K562 (cell line): ENCODE measurements at regions not wholly inside any gene's neighbourhood (a gene's known extent, or its start where the extent isn't known, plus 50 kb on each side); places are given as distances from the start of the nearest gene placed in this dataset.

Experiments
- BCL6 ChIP-seq: fragments of 250-450 bp; sonication (Bioruptor Pico); IDR thresholded peaks from 2 replicates; pipeline ENCODE4 v1.4.0; 2020
- CAMTA2 ChIP-seq: fragments of 250-450 bp; sonication (Bioruptor Pico); conservative IDR thresholded peaks from 2 replicates; pipeline ENCODE4 v1.5.1; 2022
- CBFA2T2 ChIP-seq: fragments of 450-650 bp; conservative IDR thresholded peaks from 2 replicates; pipeline ENCODE4 v1.6.1; 2017; ENCODE audit warnings: mild to moderate bottlenecking
- CBFB ChIP-seq: sonication (generic); formaldehyde crosslinking; IDR thresholded peaks from 2 replicates; pipeline ENCODE4 v1.4.0; 2020; ENCODE audit warnings: mild to moderate bottlenecking, missing genetic modification reagents
- E2F3 ChIP-seq: fragments of 250-450 bp; sonication (Bioruptor Pico); IDR thresholded peaks from 2 replicates; pipeline ENCODE4 v1.4.0; 2020; ENCODE audit warnings: mild to moderate bottlenecking
- ELF4 ChIP-seq: fragments of 450-650 bp; formaldehyde crosslinking; IDR thresholded peaks from 2 replicates; pipeline ENCODE4 v1.4.0; 2022; ENCODE audit warnings: missing genetic modification characterization
- GTF2A2 ChIP-seq: IDR thresholded peaks from 2 replicates; pipeline ENCODE4 v1.6.1; 2016; ENCODE audit warnings: mild to moderate bottlenecking, missing genetic modification characterization, missing compliant biosample characterization
- GTF2E2 ChIP-seq: fragments of 200-800 bp; sonication (Bioruptor generic); IDR thresholded peaks from 2 replicates; pipeline ENCODE4 v1.6.1; 2016; ENCODE audit warnings: missing genetic modification characterization, missing compliant biosample characterization
- MEF2D ChIP-seq: conservative IDR thresholded peaks from 2 replicates; pipeline ENCODE4 v1.6.1; 2016; ENCODE audit warnings: low read depth, missing genetic modification characterization, missing compliant biosample characterization
- TBL1XR1 ChIP-seq, 2 experiments: IDR thresholded peaks; 2 replicates each; pipeline ENCODE4 v1.6.1; 2012; ENCODE audit warnings: improper control_type of control experiment in 2 of 2, low read length in 2 of 2, mild to moderate bottlenecking in 1 of 2
- TCF3 ChIP-seq: sonication (generic); formaldehyde crosslinking; IDR thresholded peaks from 2 replicates; pipeline ENCODE4 v1.4.0; 2020; ENCODE audit warnings: mild to moderate bottlenecking, missing genetic modification reagents
- ZBED1 ChIP-seq: IDR thresholded peaks from 2 replicates; pipeline ENCODE4 v1.6.1; 2014
- TF ChIP-seq, protein P1 (sequence below), 2 experiments: fragments of 450-650 bp; formaldehyde crosslinking in 1 of 2; IDR thresholded peaks; 2 replicates each; pipeline versions ENCODE4 v1.4.0 to v1.6.1; 2014 to 2020; ENCODE audit warnings: mild to moderate bottlenecking in 2 of 2, borderline replicate concordance in 1 of 2, low read depth in 1 of 2

DNA sequence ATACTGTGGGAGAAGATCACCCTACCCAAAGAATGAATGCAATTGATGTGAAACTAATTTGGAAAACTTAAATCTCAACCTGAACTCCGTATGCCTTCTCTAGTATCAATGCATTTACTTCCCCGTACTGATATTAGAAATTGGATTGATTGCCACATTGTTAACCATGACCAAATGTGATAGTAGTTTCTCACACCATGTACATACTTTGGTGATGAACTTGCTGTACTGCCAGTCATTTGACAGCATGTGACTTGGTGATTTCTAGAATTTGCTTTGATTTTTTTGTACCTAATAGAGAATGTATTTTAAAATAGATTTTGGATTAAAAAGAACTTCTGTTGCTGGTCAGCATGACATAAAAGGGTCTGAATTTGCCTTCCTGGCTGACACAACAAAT, 579.8 kb upstream of the TMEM132C start (continued):
- TF ChIP-seq CBFB (CRISPR knock-in tag), result no peak
- TF ChIP-seq TCF3 (CRISPR knock-in tag), result no peak
- TF ChIP-seq E2F3 (CRISPR knock-in tag), result no peak
- TF ChIP-seq GTF2E2 (tag), result no peak
- TF ChIP-seq ZBED1, result no peak
- TF ChIP-seq BCL6 (CRISPR knock-in tag), result no peak
- TF ChIP-seq, protein P1, sequence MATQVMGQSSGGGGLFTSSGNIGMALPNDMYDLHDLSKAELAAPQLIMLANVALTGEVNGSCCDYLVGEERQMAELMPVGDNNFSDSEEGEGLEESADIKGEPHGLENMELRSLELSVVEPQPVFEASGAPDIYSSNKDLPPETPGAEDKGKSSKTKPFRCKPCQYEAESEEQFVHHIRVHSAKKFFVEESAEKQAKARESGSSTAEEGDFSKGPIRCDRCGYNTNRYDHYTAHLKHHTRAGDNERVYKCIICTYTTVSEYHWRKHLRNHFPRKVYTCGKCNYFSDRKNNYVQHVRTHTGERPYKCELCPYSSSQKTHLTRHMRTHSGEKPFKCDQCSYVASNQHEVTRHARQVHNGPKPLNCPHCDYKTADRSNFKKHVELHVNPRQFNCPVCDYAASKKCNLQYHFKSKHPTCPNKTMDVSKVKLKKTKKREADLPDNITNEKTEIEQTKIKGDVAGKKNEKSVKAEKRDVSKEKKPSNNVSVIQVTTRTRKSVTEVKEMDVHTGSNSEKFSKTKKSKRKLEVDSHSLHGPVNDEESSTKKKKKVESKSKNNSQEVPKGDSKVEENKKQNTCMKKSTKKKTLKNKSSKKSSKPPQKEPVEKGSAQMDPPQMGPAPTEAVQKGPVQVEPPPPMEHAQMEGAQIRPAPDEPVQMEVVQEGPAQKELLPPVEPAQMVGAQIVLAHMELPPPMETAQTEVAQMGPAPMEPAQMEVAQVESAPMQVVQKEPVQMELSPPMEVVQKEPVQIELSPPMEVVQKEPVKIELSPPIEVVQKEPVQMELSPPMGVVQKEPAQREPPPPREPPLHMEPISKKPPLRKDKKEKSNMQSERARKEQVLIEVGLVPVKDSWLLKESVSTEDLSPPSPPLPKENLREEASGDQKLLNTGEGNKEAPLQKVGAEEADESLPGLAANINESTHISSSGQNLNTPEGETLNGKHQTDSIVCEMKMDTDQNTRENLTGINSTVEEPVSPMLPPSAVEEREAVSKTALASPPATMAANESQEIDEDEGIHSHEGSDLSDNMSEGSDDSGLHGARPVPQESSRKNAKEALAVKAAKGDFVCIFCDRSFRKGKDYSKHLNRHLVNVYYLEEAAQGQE (IDR thresholded peaks at IDR 0.05; ENCODE audit: borderline replicate concordance), result no peak
- TF ChIP-seq, protein P1 (CRISPR knock-in tag; IDR thresholded peaks at IDR 0.05; ENCODE audit: low read depth), result no peak
- no peak for TF ChIP-seq MEF2D (tag)
- no peak for TF ChIP-seq CAMTA2
- no peak for TF ChIP-seq CBFA2T2
- no peak for TF ChIP-seq TBL1XR1 (IDR thresholded peaks at IDR 0.05; ENCODE audit: low read length in 2 of 2)
- no peak for TF ChIP-seq ELF4 (CRISPR knock-in tag)
- TF ChIP-seq GTF2A2 (tag), result no peak
- TF ChIP-seq, all 486 proteins: peak for 0
